ENCODE measurements at regions not wholly inside any gene's neighbourhood (a gene's known extent, or its start where the extent isn't known, plus 50 kb on each side); places are given as distances from the start of the nearest gene placed in this dataset.
"Not testable (repeated sequence)": the region's sequence is repeated elsewhere in the genome, so short reads cannot be mapped to it uniquely, and the experiment has no call there.

GRCh38 chr2:150207979-150208378 is 279.5 kb downstream of the RND3 start:
- DNase-seq = no peak

- peak; percentile 66 for DNase-seq
Observed at GRCh38 chr2:150204451-150204850, 283.0 kb downstream of the RND3 start.

- not testable (repeated sequence) for DNase-seq
Observed at GRCh38 chr2:150194816-150195215, 292.7 kb downstream of the RND3 start.

- no peak for DNase-seq
Observed at GRCh38 chr2:150192701-150193100, 294.8 kb downstream of the RND3 start.

- peak; percentile 71 for DNase-seq
Observed at GRCh38 chr2:150191349-150191748, 296.1 kb downstream of the RND3 start.

- no peak for DNase-seq
Observed at GRCh38 chr2:150190546-150190945, 296.9 kb downstream of the RND3 start.

- DNase-seq = no peak
Observed at GRCh38 chr2:150188800-150189199, 298.7 kb downstream of the RND3 start.

- no peak for DNase-seq
Observed at GRCh38 chr2:150188177-150188576, 299.3 kb downstream of the RND3 start.

GRCh38 chr2:150182566-150183235 is 304.8 kb downstream of the RND3 start:
- no peak for DNase-seq

GRCh38 chr2:150178591-150178990 is 308.9 kb downstream of the RND3 start:
- DNase-seq = no peak

- no peak for DNase-seq
Observed at GRCh38 chr2:150174971-150175421, 312.5 kb downstream of the RND3 start.

- no peak for DNase-seq
Observed at GRCh38 chr2:150174056-150174805, 313.2 kb downstream of the RND3 start.

- no peak for DNase-seq
Observed at GRCh38 chr2:150171065-150171548, 316.4 kb downstream of the RND3 start.

GRCh38 chr2:150169237-150169629 is 318.2 kb downstream of the RND3 start:
- DNase-seq = peak; percentile 20

- DNase-seq = no peak
Observed at GRCh38 chr2:150168595-150169236, 318.8 kb downstream of the RND3 start.

- peak; percentile 75 for DNase-seq
Observed at GRCh38 chr2:150167711-150168110, 319.8 kb downstream of the RND3 start.

- no peak for DNase-seq
Observed at GRCh38 chr2:150166313-150167051, 321.0 kb downstream of the RND3 start.

GRCh38 chr2:150165988-150166312 is 321.5 kb downstream of the RND3 start:
- no peak for DNase-seq

- DNase-seq = no peak
Observed at GRCh38 chr2:150165442-150165841, 322.0 kb downstream of the RND3 start.

GRCh38 chr2:150162241-150162942 is 325.1 kb downstream of the RND3 start:
- DNase-seq = no peak

GRCh38 chr2:150160058-150160457 is 327.4 kb downstream of the RND3 start:
- DNase-seq = no peak

- no peak for DNase-seq
Observed at GRCh38 chr2:150159300-150159699, 328.2 kb downstream of the RND3 start.

- DNase-seq = no peak
Observed at GRCh38 chr2:150156876-150157275, 330.6 kb downstream of the RND3 start.
